ENCODE measurements at regions not wholly inside any gene's neighbourhood (a gene's known extent, or its start where the extent isn't known, plus 50 kb on each side); places are given as distances from the start of the nearest gene placed in this dataset.

GRCh38 chr16:59202233-59202862 is 468.2 kb upstream of the GOT2 start:
- H3K4me3 ChIP-seq (ENCODE audit: low read depth, low read length): no peak overlapping the region
- no peak for TF ChIP-seq CTCF (IDR thresholded peaks at IDR 0.05; ENCODE audit: insufficient read depth, low read length)
- no peak for DNase-seq (ENCODE audit: low read depth)

GRCh38 chr16:59201821-59202220 is 467.7 kb upstream of the GOT2 start:
- DNase-seq (ENCODE audit: low read depth): no peak
- H3K4me3 ChIP-seq (ENCODE audit: low read depth, low read length): no peak overlapping the region
- no peak for TF ChIP-seq CTCF (IDR thresholded peaks at IDR 0.05; ENCODE audit: insufficient read depth, low read length)

- DNase-seq (ENCODE audit: low read depth): no peak
- H3K4me3 ChIP-seq (ENCODE audit: low read depth, low read length): no peak overlapping the region
Observed at GRCh38 chr16:59201160-59201559, 467.0 kb upstream of the GOT2 start.

GRCh38 chr16:59198487-59198886 is 464.4 kb upstream of the GOT2 start:
- no peak for DNase-seq (ENCODE audit: low read depth)
- TF ChIP-seq CTCF (IDR thresholded peaks at IDR 0.05; ENCODE audit: insufficient read depth, low read length): no peak
- H3K4me3 ChIP-seq (ENCODE audit: low read depth, low read length): no peak overlapping the region

More at GRCh38 chr16:59201160-59201559, 467.0 kb upstream of the GOT2 start:
- no peak for TF ChIP-seq CTCF (IDR thresholded peaks at IDR 0.05; ENCODE audit: insufficient read depth, low read length)

GRCh38 chr16:59195242-59195641 is 461.1 kb upstream of the GOT2 start:
- no peak for TF ChIP-seq CTCF (IDR thresholded peaks at IDR 0.05; ENCODE audit: insufficient read depth, low read length)
- DNase-seq (ENCODE audit: low read depth): no peak
- H3K4me3 ChIP-seq (ENCODE audit: low read depth, low read length): no peak overlapping the region

- no peak overlapping the region for H3K4me3 ChIP-seq (ENCODE audit: low read depth, low read length)
- DNase-seq (ENCODE audit: low read depth): no peak
- TF ChIP-seq CTCF (IDR thresholded peaks at IDR 0.05; ENCODE audit: insufficient read depth, low read length): no peak
Observed at GRCh38 chr16:59193637-59194036, 459.5 kb upstream of the GOT2 start.
